Progenitor cell of endocrine pancreas (in vitro differentiated cells): ENCODE measurements at regions not wholly inside any gene's neighbourhood (a gene's known extent, or its start where the extent isn't known, plus 50 kb on each side); places are given as distances from the start of the nearest gene placed in this dataset.

ENCODE experiments used
- DNase-seq: peaks from one replicate; pipeline ENCODE4 v3.0.0; 2021; ENCODE audit warnings: low spot score; ENCODE audit not compliant: unreplicated experiment
- H3K27ac Mint-ChIP-seq: 2 replicates; pipeline ENCODE4 v1.8.0; 2021; ENCODE audit warnings: mild to moderate bottlenecking, moderate library complexity, mixed read lengths
- H3K27me3 Mint-ChIP-seq: 2 replicates; pipeline ENCODE4 v1.8.0; 2021; ENCODE audit warnings: mixed read lengths
- H3K36me3 Mint-ChIP-seq: 2 replicates; pipeline ENCODE4 v1.8.0; 2022; ENCODE audit warnings: mixed read lengths; ENCODE audit not compliant: insufficient read depth
- H3K4me1 Mint-ChIP-seq: 2 replicates; pipeline ENCODE4 v1.8.0; 2021; ENCODE audit warnings: low read depth, mixed read lengths
- H3K4me3 Mint-ChIP-seq: 2 replicates; pipeline ENCODE4 v1.8.0; 2021; ENCODE audit warnings: low read depth, mild to moderate bottlenecking, moderate library complexity, mixed read lengths
- H3K9me3 Mint-ChIP-seq: 2 replicates; pipeline ENCODE4 v1.8.0; 2021; ENCODE audit warnings: low read depth, mixed read lengths
- TF ChIP-seq, protein P1 (sequence below): fragments of 200-600 bp; sonication (generic); IDR thresholded peaks from one replicate; pipeline ENCODE4 v1.5.0; 2021; ENCODE audit warnings: antibody characterized with exemption, mild to moderate bottlenecking; ENCODE audit not compliant: unreplicated experiment

DNA sequence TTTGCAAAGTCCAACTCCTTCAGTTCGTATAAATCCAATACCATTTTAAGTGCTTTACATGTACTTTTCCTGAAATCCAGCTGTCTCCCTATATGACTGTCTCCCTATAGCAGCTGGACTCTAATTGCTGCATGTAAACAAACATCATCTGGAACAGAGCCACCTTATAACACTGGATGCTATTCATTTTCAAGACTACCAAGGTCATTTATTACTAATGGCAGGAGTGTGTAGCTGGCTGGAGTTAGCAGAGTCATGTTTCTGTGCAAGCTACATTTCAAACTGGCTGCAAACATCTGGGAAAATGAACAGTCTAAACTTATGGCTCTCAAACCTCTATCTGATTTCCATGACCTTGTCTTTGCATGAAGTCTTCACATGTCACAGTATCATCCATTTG, 575.2 kb downstream of the PIK3C3 start:
- no peaks in the 10 kb centered on the region for H3K9me3 Mint-ChIP-seq
- DNase-seq, result no peak
- H3K4me3 Mint-ChIP-seq, result no peak overlapping the region
- no peak overlapping the region for H3K27ac Mint-ChIP-seq
- TF ChIP-seq, protein P1, sequence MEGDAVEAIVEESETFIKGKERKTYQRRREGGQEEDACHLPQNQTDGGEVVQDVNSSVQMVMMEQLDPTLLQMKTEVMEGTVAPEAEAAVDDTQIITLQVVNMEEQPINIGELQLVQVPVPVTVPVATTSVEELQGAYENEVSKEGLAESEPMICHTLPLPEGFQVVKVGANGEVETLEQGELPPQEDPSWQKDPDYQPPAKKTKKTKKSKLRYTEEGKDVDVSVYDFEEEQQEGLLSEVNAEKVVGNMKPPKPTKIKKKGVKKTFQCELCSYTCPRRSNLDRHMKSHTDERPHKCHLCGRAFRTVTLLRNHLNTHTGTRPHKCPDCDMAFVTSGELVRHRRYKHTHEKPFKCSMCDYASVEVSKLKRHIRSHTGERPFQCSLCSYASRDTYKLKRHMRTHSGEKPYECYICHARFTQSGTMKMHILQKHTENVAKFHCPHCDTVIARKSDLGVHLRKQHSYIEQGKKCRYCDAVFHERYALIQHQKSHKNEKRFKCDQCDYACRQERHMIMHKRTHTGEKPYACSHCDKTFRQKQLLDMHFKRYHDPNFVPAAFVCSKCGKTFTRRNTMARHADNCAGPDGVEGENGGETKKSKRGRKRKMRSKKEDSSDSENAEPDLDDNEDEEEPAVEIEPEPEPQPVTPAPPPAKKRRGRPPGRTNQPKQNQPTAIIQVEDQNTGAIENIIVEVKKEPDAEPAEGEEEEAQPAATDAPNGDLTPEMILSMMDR, result no peak
- H3K4me1 Mint-ChIP-seq, result peaks cover 21% of the 10 kb centered on the region
- no peaks in the 10 kb centered on the region for H3K27me3 Mint-ChIP-seq
- H3K36me3 Mint-ChIP-seq, result no peaks in the 10 kb centered on the region

DNA sequence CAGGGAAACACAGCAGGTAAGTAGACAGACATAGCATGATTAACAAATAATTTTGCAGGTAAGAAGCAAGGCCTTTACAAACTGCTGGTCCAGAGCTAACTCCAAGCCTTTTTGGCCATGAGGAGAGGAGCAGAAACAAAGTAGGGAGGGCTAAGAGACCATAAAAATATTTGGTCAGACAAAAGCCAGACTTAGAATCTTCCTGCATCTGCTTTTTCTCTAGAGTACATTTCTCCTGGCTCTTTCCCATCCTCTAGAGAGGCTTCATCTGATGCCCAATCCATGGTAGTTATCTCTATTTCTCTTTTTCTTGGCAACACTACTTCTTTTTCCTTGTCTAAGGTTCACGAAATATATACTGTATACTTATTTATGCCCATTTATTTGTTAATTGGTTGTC, 577.1 kb downstream of the PIK3C3 start:
- H3K27me3 Mint-ChIP-seq, result no peaks in the 10 kb centered on the region
- no peak overlapping the region for H3K4me3 Mint-ChIP-seq
- DNase-seq, result no peak
- no peaks in the 10 kb centered on the region for H3K36me3 Mint-ChIP-seq
- no peaks in the 10 kb centered on the region for H3K9me3 Mint-ChIP-seq
- no peak overlapping the region for H3K27ac Mint-ChIP-seq
- peaks cover 12% of the 10 kb centered on the region for H3K4me1 Mint-ChIP-seq
- TF ChIP-seq, protein P1, result no peak

GRCh38 chr18:42533009-42533575, 578.1 kb downstream of the PIK3C3 start:
- no peak overlapping the region for H3K27ac Mint-ChIP-seq
- H3K27me3 Mint-ChIP-seq, result no peaks in the 10 kb centered on the region
- H3K36me3 Mint-ChIP-seq, result no peaks in the 10 kb centered on the region
- peaks cover 12% of the 10 kb centered on the region for H3K4me1 Mint-ChIP-seq
- no peak overlapping the region for H3K4me3 Mint-ChIP-seq
- no peaks in the 10 kb centered on the region for H3K9me3 Mint-ChIP-seq
- TF ChIP-seq, protein P1, result no peak
- no peak for DNase-seq

- Mint-ChIP-seq H3K27me3 (no peaks in the 10 kb centered on the region), H3K27ac (no peak overlapping the region), H3K36me3 (no peaks in the 10 kb centered on the region), H3K9me3 (no peaks in the 10 kb centered on the region), H3K4me1 (peaks cover 12% of the 10 kb centered on the region), H3K4me3 (no peak overlapping the region)
- TF ChIP-seq, protein P1, result no peak
- no peak for DNase-seq
Observed at GRCh38 chr18:42533616-42534015, 578.6 kb downstream of the PIK3C3 start.

- Mint-ChIP-seq H3K27me3 (no peaks in the 10 kb centered on the region), H3K4me3 (no peak overlapping the region), H3K4me1 (peaks cover 10% of the 10 kb centered on the region), H3K9me3 (no peaks in the 10 kb centered on the region), H3K27ac (no peak overlapping the region), H3K36me3 (no peaks in the 10 kb centered on the region)
- TF ChIP-seq, protein P1, result no peak
- DNase-seq, result no peak
Observed at GRCh38 chr18:42534313-42534712, 579.3 kb downstream of the PIK3C3 start.
